ENCODE measurements at regions not wholly inside any gene's neighbourhood (a gene's known extent, or its start where the extent isn't known, plus 50 kb on each side); places are given as distances from the start of the nearest gene placed in this dataset.
A peak's percentile ranks its signal among the peaks of the same experiment; 100 is the strongest.

- H3K4me3 ChIP-seq (ENCODE audit: low read depth, low read length): no peak overlapping the region
- no peak for TF ChIP-seq CTCF (IDR thresholded peaks at IDR 0.05; ENCODE audit: low read depth, low read length)
These were observed 332.3 kb upstream of the FIGN start for GRCh38 chr2:164068063-164068462.

GRCh38 chr2:164066095-164066494, 330.3 kb upstream of the FIGN start:
- TF ChIP-seq CTCF (IDR thresholded peaks at IDR 0.05; ENCODE audit: low read depth, low read length): no peak
- H3K4me3 ChIP-seq (ENCODE audit: low read depth, low read length): no peak overlapping the region

GRCh38 chr2:164065038-164065437, 329.2 kb upstream of the FIGN start:
- H3K4me3 ChIP-seq (ENCODE audit: low read depth, low read length): no peak overlapping the region
- no peak for TF ChIP-seq CTCF (IDR thresholded peaks at IDR 0.05; ENCODE audit: low read depth, low read length)

GRCh38 chr2:164061129-164061746, 325.4 kb upstream of the FIGN start:
- TF ChIP-seq CTCF (IDR thresholded peaks at IDR 0.05; ENCODE audit: low read depth, low read length): peak; percentile 40; the same call in 1 of the 2 replicates
- H3K4me3 ChIP-seq (ENCODE audit: low read depth, low read length): no peak overlapping the region

GRCh38 chr2:164060031-164060430, 324.2 kb upstream of the FIGN start:
- no peak overlapping the region for H3K4me3 ChIP-seq (ENCODE audit: low read depth, low read length)
- TF ChIP-seq CTCF (IDR thresholded peaks at IDR 0.05; ENCODE audit: low read depth, low read length): no peak

GRCh38 chr2:164055623-164056022, 319.8 kb upstream of the FIGN start:
- H3K4me3 ChIP-seq (ENCODE audit: low read depth, low read length): no peak overlapping the region
- no peak for TF ChIP-seq CTCF (IDR thresholded peaks at IDR 0.05; ENCODE audit: low read depth, low read length)

GRCh38 chr2:164054651-164055050, 318.8 kb upstream of the FIGN start:
- no peak for TF ChIP-seq CTCF (IDR thresholded peaks at IDR 0.05; ENCODE audit: low read depth, low read length)
- H3K4me3 ChIP-seq (ENCODE audit: low read depth, low read length): no peak overlapping the region

Data from WI38 (cell line).